ENCODE measurements at regions not wholly inside any gene's neighbourhood (a gene's known extent, or its start where the extent isn't known, plus 50 kb on each side); places are given as distances from the start of the nearest gene placed in this dataset.

- H3K27ac ChIP-seq (ENCODE audit: low read length): no peak overlapping the region
- no peaks in the 10 kb centered on the region for H3K36me3 ChIP-seq (ENCODE audit: control insufficient read depth, insufficient read depth, low read length)
- Mint-ChIP-seq H3K27me3 (ENCODE audit: low read depth in 2 of 2) (peaks cover 24 to 49% of the 10 kb centered on the region in 2 donors), H3K36me3 (no peaks in the 10 kb centered on the region), H3K4me1 (no peaks in the 10 kb centered on the region), H3K9me3 (no peaks in the 10 kb centered on the region), H3K4me3 (no peak overlapping the region), H3K27ac (no peak overlapping the region)
- H3K9me3 ChIP-seq (ENCODE audit: control insufficient read depth, insufficient read depth, low read length): no peaks in the 10 kb centered on the region
- ATAC-seq: no peak
- H3K4me3 ChIP-seq (ENCODE audit: low read length): no peak overlapping the region
- intact Hi-C loops (cut with micrococcal nuclease): no loop called here
- TF ChIP-seq CTCF (IDR thresholded peaks at IDR 0.05): no peak
- peaks cover 5% of the 10 kb centered on the region for H3K27me3 ChIP-seq (ENCODE audit: control insufficient read depth, insufficient read depth, low read length)
- 97% methylated on average over 6 of the region's 7 CpGs for WGBS (ENCODE audit: insufficient coverage)
- H3K4me1 ChIP-seq (ENCODE audit: control insufficient read depth, insufficient read depth, low read length): no peaks in the 10 kb centered on the region
- no peak for DNase-seq
These were observed 152.5 kb upstream of the AKR1E2 start for GRCh38 chr10:4673279-4674040.

- no peak overlapping the region for H3K4me3 Mint-ChIP-seq
- Histone ChIP-seq H3K36me3 (ENCODE audit: control insufficient read depth, insufficient read depth, low read length) (no peaks in the 10 kb centered on the region), H3K4me1 (ENCODE audit: control insufficient read depth, insufficient read depth, low read length) (no peaks in the 10 kb centered on the region), H3K27me3 (ENCODE audit: control insufficient read depth, insufficient read depth, low read length) (peaks cover 5% of the 10 kb centered on the region), H3K9me3 (ENCODE audit: control insufficient read depth, insufficient read depth, low read length) (no peaks in the 10 kb centered on the region), H3K27ac (ENCODE audit: low read length) (no peak overlapping the region), H3K4me3 (ENCODE audit: low read length) (no peak overlapping the region)
- no peak overlapping the region for H3K27ac Mint-ChIP-seq
- no peaks in the 10 kb centered on the region for H3K4me1 Mint-ChIP-seq
- no CpG with 5 or more reads among the region's 1 CpG for WGBS (ENCODE audit: insufficient coverage)
- intact Hi-C loops (cut with micrococcal nuclease): no loop called here
- H3K9me3 Mint-ChIP-seq: no peaks in the 10 kb centered on the region
- no peak for TF ChIP-seq CTCF (IDR thresholded peaks at IDR 0.05)
- DNase-seq: no peak
- no peak for ATAC-seq
- H3K27me3 Mint-ChIP-seq (ENCODE audit: low read depth in 2 of 2): peaks cover 24 to 38% of the 10 kb centered on the region in 2 donors
- no peaks in the 10 kb centered on the region for H3K36me3 Mint-ChIP-seq
These were observed 153.8 kb upstream of the AKR1E2 start for GRCh38 chr10:4672201-4672600.

- DNase-seq (no peak), ATAC-seq (no peak)
- H3K27ac Mint-ChIP-seq: no peak overlapping the region
- Histone ChIP-seq H3K4me3 (ENCODE audit: low read length) (no peak overlapping the region), H3K9me3 (ENCODE audit: control insufficient read depth, insufficient read depth, low read length) (no peaks in the 10 kb centered on the region), H3K36me3 (ENCODE audit: control insufficient read depth, insufficient read depth, low read length) (no peaks in the 10 kb centered on the region), H3K4me1 (ENCODE audit: control insufficient read depth, insufficient read depth, low read length) (no peaks in the 10 kb centered on the region), H3K27ac (ENCODE audit: low read length) (no peak overlapping the region), H3K27me3 (ENCODE audit: control insufficient read depth, insufficient read depth, low read length) (peaks cover 5% of the 10 kb centered on the region)
- 86% methylated on average over 9 of the region's 9 CpGs for WGBS (ENCODE audit: insufficient coverage)
- peaks cover 24 to 36% of the 10 kb centered on the region in 2 donors for H3K27me3 Mint-ChIP-seq (ENCODE audit: low read depth in 2 of 2)
- intact Hi-C loops (cut with micrococcal nuclease): no loop called here
- H3K36me3 Mint-ChIP-seq: no peaks in the 10 kb centered on the region
- H3K4me1 Mint-ChIP-seq: no peaks in the 10 kb centered on the region
- H3K9me3 Mint-ChIP-seq: no peaks in the 10 kb centered on the region
- no peak for TF ChIP-seq CTCF (IDR thresholded peaks at IDR 0.05)
- no peak overlapping the region for H3K4me3 Mint-ChIP-seq
These were observed 154.4 kb upstream of the AKR1E2 start for GRCh38 chr10:4671451-4672145.

Measured in natural killer cell (primary cell).